ENCODE measurements at regions not wholly inside any gene's neighbourhood (a gene's known extent, or its start where the extent isn't known, plus 50 kb on each side); places are given as distances from the start of the nearest gene placed in this dataset.

GRCh38 chr11:15714641-15715399 is 600.1 kb downstream of the INSC start:
- H3K36me3 ChIP-seq (ENCODE audit: insufficient read depth, low read length, poor library complexity, severe bottlenecking), result no peaks in the 10 kb centered on the region
- no peaks in the 10 kb centered on the region for H3K27me3 ChIP-seq (replicated peaks; ENCODE audit: insufficient read depth, low read depth, low read length, poor library complexity)
- TF ChIP-seq EZH2 (IDR thresholded peaks at IDR 0.05; ENCODE audit: borderline replicate concordance, low read depth, low read length, poor library complexity, severe bottlenecking) (no peak), CTCF (conservative IDR thresholded peaks at IDR 0.05; ENCODE audit: low read depth, low read length) (no peak)
- no peaks in the 10 kb centered on the region for H3K4me1 ChIP-seq (ENCODE audit: insufficient read depth, low read length, poor library complexity, severe bottlenecking)
- no peak overlapping the region for H3K4me3 ChIP-seq (ENCODE audit: low read depth, low read length, poor library complexity, severe bottlenecking)
- H3K27ac ChIP-seq (ENCODE audit: low read depth, low read length, poor library complexity, severe bottlenecking), result no peak overlapping the region
- POLR2A ChIA-PET (ENCODE audit: low non-redundant PET), result no interaction called here
- CTCF ChIA-PET, result no interaction called here
- no peak for DNase-seq (ENCODE audit: low spot score)
- no TSS peak for BruUV-seq (replicated peaks)
- no peaks in the 10 kb centered on the region for H3K9me3 ChIP-seq (ENCODE audit: low read depth, low read length, poor library complexity, severe bottlenecking)
- intact Hi-C loops (cut with micrococcal nuclease; ENCODE audit: unreplicated experiment), result no loop called here

GRCh38 chr11:15716550-15716949 is 601.8 kb downstream of the INSC start:
- intact Hi-C loops (cut with micrococcal nuclease; ENCODE audit: unreplicated experiment), result no loop called here
- BruUV-seq (replicated peaks), result no TSS peak
- Histone ChIP-seq H3K9me3 (ENCODE audit: low read depth, low read length, poor library complexity, severe bottlenecking) (no peaks in the 10 kb centered on the region), H3K27ac (ENCODE audit: low read depth, low read length, poor library complexity, severe bottlenecking) (no peak overlapping the region), H3K27me3 (replicated peaks; ENCODE audit: insufficient read depth, low read depth, low read length, poor library complexity) (no peaks in the 10 kb centered on the region), H3K4me3 (ENCODE audit: low read depth, low read length, poor library complexity, severe bottlenecking) (no peak overlapping the region), H3K36me3 (ENCODE audit: insufficient read depth, low read length, poor library complexity, severe bottlenecking) (no peaks in the 10 kb centered on the region), H3K4me1 (ENCODE audit: insufficient read depth, low read length, poor library complexity, severe bottlenecking) (no peaks in the 10 kb centered on the region)
- ChIA-PET POLR2A (ENCODE audit: low non-redundant PET) (no interaction called here), CTCF (no interaction called here)
- DNase-seq (ENCODE audit: low spot score), result no peak
- TF ChIP-seq EZH2 (IDR thresholded peaks at IDR 0.05; ENCODE audit: borderline replicate concordance, low read depth, low read length, poor library complexity, severe bottlenecking), result no peak

- TF ChIP-seq EZH2 (IDR thresholded peaks at IDR 0.05; ENCODE audit: borderline replicate concordance, low read depth, low read length, poor library complexity, severe bottlenecking) (no peak), CTCF (conservative IDR thresholded peaks at IDR 0.05; ENCODE audit: low read depth, low read length) (no peak)
- Histone ChIP-seq H3K27me3 (replicated peaks; ENCODE audit: insufficient read depth, low read depth, low read length, poor library complexity) (no peaks in the 10 kb centered on the region), H3K4me3 (ENCODE audit: low read depth, low read length, poor library complexity, severe bottlenecking) (no peak overlapping the region), H3K4me1 (ENCODE audit: insufficient read depth, low read length, poor library complexity, severe bottlenecking) (no peaks in the 10 kb centered on the region), H3K9me3 (ENCODE audit: low read depth, low read length, poor library complexity, severe bottlenecking) (no peaks in the 10 kb centered on the region), H3K27ac (ENCODE audit: low read depth, low read length, poor library complexity, severe bottlenecking) (no peak overlapping the region), H3K36me3 (ENCODE audit: insufficient read depth, low read length, poor library complexity, severe bottlenecking) (no peaks in the 10 kb centered on the region)
- intact Hi-C loops (cut with micrococcal nuclease; ENCODE audit: unreplicated experiment), result no loop called here
- DNase-seq (ENCODE audit: low spot score), result peak; percentile 3
- no TSS peak for BruUV-seq (replicated peaks)
- CTCF ChIA-PET, result no interaction called here
- POLR2A ChIA-PET (ENCODE audit: low non-redundant PET), result no interaction called here
These were observed 605.7 kb downstream of the INSC start for GRCh38 chr11:15720460-15720859.

GRCh38 chr11:15723966-15724365 is 609.2 kb downstream of the INSC start:
- H3K27ac ChIP-seq (ENCODE audit: low read depth, low read length, poor library complexity, severe bottlenecking), result no peak overlapping the region
- no peaks in the 10 kb centered on the region for H3K27me3 ChIP-seq (replicated peaks; ENCODE audit: insufficient read depth, low read depth, low read length, poor library complexity)
- H3K4me1 ChIP-seq (ENCODE audit: insufficient read depth, low read length, poor library complexity, severe bottlenecking), result no peaks in the 10 kb centered on the region
- CTCF ChIA-PET, result no interaction called here
- no peaks in the 10 kb centered on the region for H3K9me3 ChIP-seq (ENCODE audit: low read depth, low read length, poor library complexity, severe bottlenecking)
- TF ChIP-seq EZH2 (IDR thresholded peaks at IDR 0.05; ENCODE audit: borderline replicate concordance, low read depth, low read length, poor library complexity, severe bottlenecking) (no peak), CTCF (conservative IDR thresholded peaks at IDR 0.05; ENCODE audit: low read depth, low read length) (no peak)
- H3K4me3 ChIP-seq (ENCODE audit: low read depth, low read length, poor library complexity, severe bottlenecking), result no peak overlapping the region
- DNase-seq (ENCODE audit: low spot score), result no peak
- no peaks in the 10 kb centered on the region for H3K36me3 ChIP-seq (ENCODE audit: insufficient read depth, low read length, poor library complexity, severe bottlenecking)
- intact Hi-C loops (cut with micrococcal nuclease; ENCODE audit: unreplicated experiment), result no loop called here
- BruUV-seq (replicated peaks), result no TSS peak
- POLR2A ChIA-PET (ENCODE audit: low non-redundant PET), result no interaction called here
